Peyer's patch (tissue), 4 donors: ENCODE measurements at regions not wholly inside any gene's neighbourhood (a gene's known extent, or its start where the extent isn't known, plus 50 kb on each side); places are given as distances from the start of the nearest gene placed in this dataset.
"Not testable (repeated sequence)": the region's sequence is repeated elsewhere in the genome, so short reads cannot be mapped to it uniquely, and the experiment has no call there.

ENCODE experiments used
- DNase-seq, 3 donors: peaks; one replicate each; pipeline ENCODE4 v3.0.0-alpha.2; 2017 to 2019
- H3K27ac ChIP-seq, 4 donors: fragments of 200-600 bp; sonication (generic); one replicate each; pipeline ENCODE4 v1.5.1; 2016 to 2019
- H3K27me3 ChIP-seq, 2 donors: fragments of 200-600 bp; sonication (generic); one replicate each; pipeline ENCODE4 v1.5.1; 2019
- H3K36me3 ChIP-seq, 3 donors: fragments of 200-600 bp; sonication (generic); one replicate each; pipeline ENCODE4 v1.5.1; 2016 to 2019
- H3K4me1 ChIP-seq, 4 donors: fragments of 200-600 bp; sonication (generic); one replicate each; pipeline ENCODE4 v1.5.1; 2016 to 2019
- H3K4me3 ChIP-seq, 4 donors: fragments of 200-600 bp; sonication (generic); 1 replicate in 3 of 4; 2 replicates in 1 of 4; pipeline ENCODE4 v1.5.1; 2016 to 2019; ENCODE audit warnings: mild to moderate bottlenecking in 1 of 4
- H3K9me3 ChIP-seq, 4 donors: fragments of 200-600 bp; sonication (generic); one replicate each; pipeline ENCODE4 v1.5.1; 2016 to 2019; ENCODE audit warnings: mild to moderate bottlenecking in 1 of 4
- CTCF ChIP-seq, 6 experiments: fragments of 450-650 bp in 4 of 6; fragments of 200-600 bp in 2 of 6; sonication (generic) in 1 of 6; IDR thresholded peaks; one replicate each; pipeline ENCODE4 v1.5.1; 2017 to 2019; ENCODE audit warnings: antibody characterized with exemption in 6 of 6, mild to moderate bottlenecking in 3 of 6, moderate library complexity in 1 of 6
- POLR2A ChIP-seq, 2 donors: fragments of 450-650 bp; IDR thresholded peaks; one replicate each; pipeline ENCODE4 v1.5.1; 2017; ENCODE audit warnings: antibody characterized with exemption in 2 of 2, mild to moderate bottlenecking in 2 of 2, moderate library complexity in 2 of 2

GRCh38 chr6:27747637-27748036, 164.6 kb downstream of the OR2B2 start:
- H3K4me3 ChIP-seq = no peak overlapping the region
- H3K9me3 ChIP-seq = no peaks in the 10 kb centered on the region
- H3K36me3 ChIP-seq = no peaks in the 10 kb centered on the region
- H3K27me3 ChIP-seq = peaks cover 0 to 4% of the 10 kb centered on the region in 2 donors
- H3K27ac ChIP-seq = no peak overlapping the region
- TF ChIP-seq POLR2A (IDR thresholded peaks at IDR 0.05) (no peak), CTCF (IDR thresholded peaks at IDR 0.05) (no peak)
- H3K4me1 ChIP-seq = no peaks in the 10 kb centered on the region
- DNase-seq = no peak

- not testable (repeated sequence) for H3K27ac ChIP-seq, H3K9me3 ChIP-seq, DNase-seq, H3K36me3 ChIP-seq, H3K4me1 ChIP-seq, H3K4me3 ChIP-seq, H3K27me3 ChIP-seq
Measured at GRCh38 chr6:27746860-27747259, 165.3 kb downstream of the OR2B2 start.

GRCh38 chr6:27743787-27744186, 168.4 kb downstream of the OR2B2 start:
- Histone ChIP-seq H3K36me3 (no peaks in the 10 kb centered on the region), H3K9me3 (no peaks in the 10 kb centered on the region), H3K27ac (no peak overlapping the region), H3K27me3 (peaks cover 0 to 4% of the 10 kb centered on the region in 2 donors), H3K4me3 (no peak overlapping the region), H3K4me1 (no peaks in the 10 kb centered on the region)
- no peak for DNase-seq
- no peak for TF ChIP-seq POLR2A (IDR thresholded peaks at IDR 0.05)

GRCh38 chr6:27742833-27743573, 169.2 kb downstream of the OR2B2 start:
- DNase-seq = no peak
- no peaks in the 10 kb centered on the region for H3K4me1 ChIP-seq
- peaks cover 0 to 4% of the 10 kb centered on the region in 2 donors for H3K27me3 ChIP-seq
- H3K4me3 ChIP-seq = no peak overlapping the region
- no peaks in the 10 kb centered on the region for H3K36me3 ChIP-seq
- no peaks in the 10 kb centered on the region for H3K9me3 ChIP-seq
- TF ChIP-seq POLR2A (IDR thresholded peaks at IDR 0.05) = no peak
- TF ChIP-seq CTCF (IDR thresholded peaks at IDR 0.05) = no peak
- no peak overlapping the region for H3K27ac ChIP-seq

- H3K27ac ChIP-seq, DNase-seq, H3K36me3 ChIP-seq, H3K4me1 ChIP-seq, H3K4me3 ChIP-seq, H3K9me3 ChIP-seq, H3K27me3 ChIP-seq: not testable (repeated sequence)
Measured at GRCh38 chr6:27739902-27740301, 172.3 kb downstream of the OR2B2 start.

GRCh38 chr6:27736686-27737085, 175.5 kb downstream of the OR2B2 start:
- Histone ChIP-seq H3K9me3 (no peaks in the 10 kb centered on the region), H3K36me3 (no peaks in the 10 kb centered on the region), H3K27me3 (no peaks in the 10 kb centered on the region), H3K4me1 (no peaks in the 10 kb centered on the region), H3K4me3 (no peak overlapping the region), H3K27ac (no peak overlapping the region)
- TF ChIP-seq POLR2A (IDR thresholded peaks at IDR 0.05) = no peak
- no peak for TF ChIP-seq CTCF (IDR thresholded peaks at IDR 0.05)
- DNase-seq = no peak

GRCh38 chr6:27728442-27728841, 183.8 kb downstream of the OR2B2 start:
- Histone ChIP-seq H3K27ac (no peak overlapping the region), H3K9me3 (no peaks in the 10 kb centered on the region), H3K27me3 (no peaks in the 10 kb centered on the region), H3K4me3 (no peak overlapping the region), H3K36me3 (no peaks in the 10 kb centered on the region), H3K4me1 (no peaks in the 10 kb centered on the region)
- TF ChIP-seq CTCF (IDR thresholded peaks at IDR 0.05) (no peak), POLR2A (IDR thresholded peaks at IDR 0.05) (no peak)
- DNase-seq = no peak
